Hematopoietic multipotent progenitor cell treated with erythropoietin and hydrocortisone succinate and interleukin-3 and kit ligand, for 4 days (in vitro differentiated cells): ENCODE measurements at regions not wholly inside any gene's neighbourhood (a gene's known extent, or its start where the extent isn't known, plus 50 kb on each side); places are given as distances from the start of the nearest gene placed in this dataset.

Source experiments
- DNase-seq: peaks from one replicate; pipeline ENCODE4 v3.0.0-alpha.2; 2015

DNA sequence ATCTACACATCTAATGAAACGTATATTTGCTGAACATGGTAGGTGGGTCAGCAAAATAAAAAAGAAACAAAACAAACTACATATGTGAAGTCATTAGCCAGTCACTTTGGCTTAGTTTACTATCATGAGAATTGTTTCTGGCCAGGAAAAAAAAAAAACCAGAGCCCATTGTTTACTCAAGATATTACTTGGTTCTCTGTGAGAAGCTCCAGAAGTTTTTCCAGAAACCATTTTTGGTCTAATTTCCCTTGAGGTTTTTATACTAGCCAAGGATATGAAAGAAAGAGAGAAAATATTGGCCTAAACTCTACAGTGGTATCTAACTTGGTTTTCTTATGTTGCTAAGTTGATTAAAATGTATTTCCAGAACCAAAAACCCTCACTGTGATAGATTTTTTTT is 259.1 kb downstream of the PDHA2 start:
- no peak for DNase-seq

GRCh38 chr4:96102541-96103026 is 262.7 kb downstream of the PDHA2 start:
- DNase-seq: peak; percentile 2

GRCh38 chr4:96103086-96103485 is 263.2 kb downstream of the PDHA2 start:
- peak; percentile 90 for DNase-seq

DNA sequence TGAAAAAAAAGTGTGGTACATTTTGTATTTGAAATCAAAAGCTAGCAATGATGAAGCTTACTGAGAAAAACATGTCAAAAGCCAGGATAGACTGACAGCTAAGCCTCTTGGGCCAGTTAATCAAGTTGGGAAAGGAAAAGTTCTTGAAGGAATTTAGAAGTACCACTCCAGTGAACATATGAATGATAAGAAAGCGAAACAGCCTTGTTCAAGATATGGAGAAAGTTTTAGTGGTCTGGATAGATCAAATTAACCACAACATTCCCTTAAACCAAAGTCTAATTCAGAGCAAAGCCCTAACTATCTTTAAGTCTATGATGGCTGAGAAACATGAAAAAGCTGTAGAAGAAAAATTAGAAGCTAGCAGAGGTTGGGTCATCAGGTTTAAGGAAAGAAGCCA is 268.3 kb downstream of the PDHA2 start:
- no peak for DNase-seq

DNA sequence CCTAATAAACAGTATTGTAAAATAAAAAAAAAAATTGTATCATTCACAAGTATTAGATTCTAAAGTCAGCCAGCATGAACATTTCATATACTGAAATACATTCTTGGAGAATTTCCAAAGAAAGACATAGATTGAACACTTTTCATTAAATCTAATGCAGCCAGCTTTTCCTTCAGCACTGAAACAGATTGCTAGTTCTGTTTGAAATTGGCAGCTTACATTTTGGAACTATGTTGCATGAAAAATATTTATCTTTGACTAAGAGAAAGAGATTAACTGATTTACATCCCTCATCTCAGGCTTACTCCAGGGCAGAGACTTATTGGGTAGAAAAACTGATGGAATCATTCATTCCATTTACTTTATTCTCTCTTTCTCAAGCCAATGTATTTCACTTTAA is 272.7 kb downstream of the PDHA2 start:
- no peak for DNase-seq

DNA sequence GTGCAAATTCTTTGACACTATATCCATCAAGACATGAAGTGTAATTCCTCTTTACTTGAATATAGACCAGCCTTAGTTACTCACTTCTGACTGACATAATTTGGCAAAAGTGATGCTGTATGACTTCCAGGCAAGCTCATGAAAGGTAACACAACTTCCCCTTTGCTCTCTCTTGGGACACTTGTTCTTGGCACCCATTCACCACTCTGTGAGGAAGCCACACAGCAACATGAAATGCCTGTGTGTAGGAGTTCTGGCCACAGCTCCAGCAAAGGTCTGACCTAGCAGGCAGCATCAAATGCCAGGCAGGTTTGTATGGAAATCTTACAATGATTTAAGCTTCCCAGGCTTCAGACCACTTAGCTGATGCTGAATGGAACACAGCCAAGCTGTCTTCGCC is 280.3 kb downstream of the PDHA2 start:
- DNase-seq: no peak

DNA sequence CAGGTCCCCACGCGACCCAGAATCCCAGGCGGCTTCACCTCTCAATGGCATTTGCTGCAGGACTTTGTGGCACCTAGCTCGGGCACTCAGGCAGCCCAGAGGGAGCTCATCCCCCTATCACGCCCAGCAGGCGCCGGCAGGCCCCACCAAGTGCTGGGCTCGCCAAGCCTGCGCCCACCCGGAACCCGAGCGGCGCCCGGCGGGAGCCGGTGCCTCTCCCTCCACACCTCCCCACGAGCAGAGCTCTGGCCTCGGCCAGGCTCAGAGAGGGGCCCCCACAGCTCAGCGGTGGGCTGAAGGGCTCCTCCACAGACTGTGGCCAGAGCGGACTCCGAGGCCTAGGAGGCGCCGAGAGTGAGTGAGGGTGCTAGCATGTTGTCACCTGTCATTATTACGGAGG is 286.3 kb downstream of the PDHA2 start:
- DNase-seq: no peak

- no peak for DNase-seq
These were observed 291.3 kb downstream of the PDHA2 start for GRCh38 chr4:96131186-96131585.

- no peak for DNase-seq
These were observed 294.9 kb downstream of the PDHA2 start for GRCh38 chr4:96134806-96135205.

DNA sequence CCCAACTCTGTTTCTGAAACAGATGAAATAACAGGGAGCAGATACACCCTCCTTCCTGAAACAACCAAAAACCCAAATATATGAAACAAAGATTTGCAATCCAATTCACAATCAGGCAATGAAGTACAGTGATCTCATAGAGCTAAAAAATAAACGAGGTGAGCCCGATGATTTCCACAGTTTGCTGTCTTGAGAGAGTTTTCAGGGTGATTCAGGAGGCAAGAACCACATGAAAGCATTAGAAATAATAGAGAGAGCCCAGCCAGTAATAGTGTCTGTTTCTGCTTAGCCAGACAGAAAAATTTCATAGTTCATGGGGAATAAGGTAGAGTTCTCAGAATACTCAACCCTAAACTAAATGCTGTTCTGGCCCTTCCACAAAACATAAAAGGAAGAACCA is 296.2 kb downstream of the PDHA2 start:
- no peak for DNase-seq

GRCh38 chr4:96139251-96139929 is 299.5 kb downstream of the PDHA2 start:
- no peak for DNase-seq

DNA sequence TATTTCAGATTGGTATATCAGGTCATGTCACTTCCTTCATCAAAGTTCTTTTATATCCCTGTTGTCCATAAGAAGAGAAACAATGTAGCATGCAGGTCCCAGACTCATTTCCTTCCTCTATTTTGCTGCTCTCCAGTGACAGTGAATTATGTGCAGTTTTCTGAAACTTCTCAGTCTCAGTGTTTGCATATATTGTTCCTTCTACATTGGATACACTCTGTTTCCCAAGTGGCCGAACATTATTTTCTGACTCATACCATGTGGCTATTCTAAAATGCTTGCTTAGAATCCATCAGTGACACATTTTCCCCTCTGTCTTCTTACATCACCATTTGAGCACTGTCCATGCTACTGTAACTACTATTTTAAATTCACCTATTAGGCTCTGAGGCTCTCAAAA is 305.7 kb downstream of the PDHA2 start:
- DNase-seq: peak; percentile 39

DNA sequence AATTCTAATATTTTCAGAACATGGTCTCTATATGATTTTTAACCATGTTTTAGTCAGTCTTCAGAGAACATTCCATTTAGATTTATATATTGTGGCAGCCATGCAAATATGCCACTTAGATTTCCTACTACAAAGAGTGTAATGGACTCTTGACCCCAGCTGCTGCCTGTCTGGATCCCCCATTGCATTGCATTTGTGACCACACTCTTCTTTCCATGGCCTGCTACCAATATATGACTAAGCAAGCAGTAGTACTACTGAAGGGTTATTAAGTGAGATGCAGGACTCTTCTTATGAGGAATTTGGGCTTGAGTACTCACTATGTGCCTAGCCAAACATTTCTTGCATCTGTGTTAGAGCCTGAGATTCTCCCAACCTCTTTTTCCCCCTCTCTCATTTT is 306.8 kb downstream of the PDHA2 start:
- DNase-seq: no peak

DNA sequence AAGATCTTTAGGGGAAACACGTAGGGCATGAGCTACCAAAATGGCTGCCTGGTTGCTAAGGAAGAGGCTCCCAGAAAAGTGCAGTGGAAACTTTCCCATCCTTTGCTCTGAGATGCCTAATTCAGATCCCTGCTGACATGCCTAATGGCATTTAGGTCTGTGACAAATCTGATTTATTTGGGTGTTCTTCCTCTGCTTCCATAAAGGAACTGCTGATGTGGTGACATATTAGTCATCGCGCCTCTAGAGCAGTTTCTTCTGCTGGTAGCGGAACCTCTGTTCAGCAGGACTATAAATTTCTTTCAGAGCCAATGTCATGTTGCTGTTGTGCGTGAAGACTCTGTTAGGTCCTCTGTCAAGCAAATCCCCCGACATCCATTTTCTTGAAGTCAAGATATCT is 310.0 kb downstream of the PDHA2 start:
- peak; percentile 23 for DNase-seq

DNA sequence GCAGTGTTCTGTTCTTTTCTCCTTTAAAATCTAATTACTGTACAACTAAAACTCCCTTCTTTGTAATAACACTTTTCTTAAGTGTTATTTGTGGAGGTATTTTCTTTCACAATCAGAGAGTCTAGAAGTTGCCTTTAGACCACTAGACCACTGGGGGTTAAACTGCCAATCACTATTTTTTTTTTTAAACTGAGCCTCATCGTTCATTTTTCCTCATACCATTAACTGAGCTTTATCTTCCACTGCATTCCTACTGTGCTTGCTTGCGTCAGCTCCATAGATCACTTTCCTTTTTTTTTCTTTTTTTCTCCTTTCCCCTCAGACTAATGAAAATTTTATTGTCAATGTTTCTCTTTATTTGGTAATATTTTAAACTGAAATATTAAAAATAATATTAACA is 310.6 kb downstream of the PDHA2 start:
- DNase-seq: no peak

DNA sequence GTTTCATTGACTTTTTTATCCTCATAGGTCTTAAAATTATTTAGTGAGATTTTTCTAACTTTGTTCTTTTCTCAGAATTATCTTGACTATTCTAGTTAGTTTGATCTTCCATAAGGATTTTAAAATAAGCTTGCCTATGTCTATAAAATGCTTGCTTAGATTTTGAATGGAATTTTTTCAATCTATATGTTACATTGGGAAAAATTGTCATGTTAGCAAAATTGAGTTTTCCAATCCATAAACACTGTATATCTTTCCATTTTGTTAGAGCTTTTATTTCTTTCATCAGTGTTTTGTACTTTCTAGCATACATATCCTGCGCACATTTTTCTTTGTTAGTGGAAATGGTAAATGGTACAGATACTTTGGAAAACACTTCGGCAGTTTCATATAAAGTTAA is 312.9 kb downstream of the PDHA2 start:
- no peak for DNase-seq

- DNase-seq: no peak
These were observed 314.8 kb downstream of the PDHA2 start for GRCh38 chr4:96154676-96155075.

DNA sequence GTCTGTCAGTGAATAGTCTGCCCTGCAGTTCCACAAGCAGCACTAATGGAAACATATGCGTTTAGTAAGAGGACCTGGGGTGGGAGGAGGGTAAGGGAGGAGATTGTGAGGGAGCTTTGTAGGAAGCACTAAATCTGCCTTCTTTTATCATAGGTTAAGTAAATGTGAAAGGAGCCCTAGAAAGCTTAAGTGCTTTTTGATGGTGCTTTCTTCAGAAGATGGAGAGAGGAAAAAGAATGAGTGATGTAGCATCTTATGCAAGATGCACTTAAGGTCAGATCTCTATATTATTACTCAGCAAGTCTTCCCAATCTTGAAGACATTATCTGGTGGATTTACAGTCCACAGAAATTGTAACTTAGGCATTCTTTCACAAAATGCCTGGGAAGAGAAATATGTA is 322.7 kb downstream of the PDHA2 start:
- no peak for DNase-seq

- DNase-seq: no peak
These were observed 325.0 kb downstream of the PDHA2 start for GRCh38 chr4:96164814-96165351.

GRCh38 chr4:96166806-96167205 is 326.9 kb downstream of the PDHA2 start:
- DNase-seq: no peak

- no peak for DNase-seq
These were observed 330.3 kb downstream of the PDHA2 start for GRCh38 chr4:96170198-96170597.

DNA sequence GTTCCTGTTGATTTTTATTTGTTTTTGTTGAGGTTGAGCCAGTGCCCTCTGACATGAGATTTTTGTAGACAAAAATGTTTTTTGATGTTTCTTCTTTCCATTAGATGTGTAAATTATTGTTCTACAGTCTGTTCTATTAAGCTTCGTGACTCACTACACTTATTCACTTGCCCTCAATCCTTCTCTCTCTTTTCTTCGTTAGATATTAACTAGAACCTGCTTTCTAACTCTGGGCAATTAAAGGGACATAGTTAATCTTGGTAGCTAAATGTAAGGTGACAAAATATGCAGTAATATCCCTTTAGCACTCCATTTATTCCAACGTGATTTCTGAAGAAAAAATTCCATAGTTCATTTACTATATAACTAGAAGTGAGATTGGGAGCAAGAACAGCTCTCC is 333.9 kb downstream of the PDHA2 start:
- no peak for DNase-seq

DNA sequence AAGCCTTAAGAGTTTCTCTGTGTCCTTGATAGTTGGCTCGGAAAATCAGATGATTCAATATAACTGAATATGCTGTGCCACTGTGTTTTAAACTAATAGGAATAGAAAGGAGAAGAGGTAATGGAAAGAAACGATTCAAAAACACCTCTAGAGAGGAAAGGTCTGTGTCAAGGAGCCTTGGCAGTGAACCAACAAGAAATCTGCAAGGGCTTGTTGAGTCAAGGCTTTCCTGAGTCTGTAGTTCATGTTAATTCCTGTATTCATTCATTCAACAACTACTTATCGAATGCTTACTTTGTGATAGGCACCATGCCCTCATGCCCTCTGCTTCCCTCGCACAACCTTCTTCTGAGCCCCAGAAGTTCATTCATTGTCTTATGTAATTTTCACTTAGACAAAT is 336.0 kb downstream of the PDHA2 start:
- DNase-seq: no peak

DNA sequence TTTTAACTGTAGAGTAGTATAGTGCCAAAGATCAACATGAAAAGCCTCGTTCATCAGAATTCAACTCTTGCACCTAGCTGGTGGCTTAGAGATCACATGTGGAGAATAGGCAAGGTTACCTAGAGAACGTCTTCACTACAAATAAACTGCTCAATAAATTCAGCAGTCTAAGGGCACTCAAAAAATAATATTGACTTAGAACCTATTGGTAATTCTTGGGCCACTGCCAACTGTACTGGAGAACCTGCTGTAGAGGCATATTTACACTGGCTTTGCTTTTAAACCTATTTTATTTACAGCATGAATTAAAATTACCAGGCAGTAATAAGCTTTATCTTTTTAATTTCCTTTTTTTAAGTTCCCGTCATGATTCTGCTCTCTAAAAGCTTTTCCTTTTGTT is 343.7 kb downstream of the PDHA2 start:
- no peak for DNase-seq

GRCh38 chr4:96186593-96186992 is 346.7 kb downstream of the PDHA2 start:
- DNase-seq: peak; percentile 42
